Small intestine (tissue), 7 donors: ENCODE measurements at regions not wholly inside any gene's neighbourhood (a gene's known extent, or its start where the extent isn't known, plus 50 kb on each side); places are given as distances from the start of the nearest gene placed in this dataset.

Experiments used
- DNase-seq, 2 donors: peaks; one replicate each; pipeline versions ENCODE4 v3.0.0 to v3.0.0-alpha.2; 2013
- FAIRE-seq: peaks from 2 replicates; lab custom pipeline; 2012; peaks lifted over from hg19 to GRCh38; lab: Jason Lieb, UNC
- H3K27ac ChIP-seq, 3 donors: one replicate each; pipeline ENCODE4 v1.5.1; 2013; ENCODE audit warnings: low read length in 2 of 3, mild to moderate bottlenecking in 2 of 3, control low read depth in 1 of 3, inconsistent platforms in 1 of 3, low read depth in 1 of 3, moderate library complexity in 1 of 3
- H3K27me3 ChIP-seq, 3 donors: one replicate each; pipeline ENCODE4 v1.6.1; 2013; ENCODE audit warnings: low read length in 3 of 3, inconsistent platforms in 1 of 3; ENCODE audit not compliant: control insufficient read depth in 3 of 3, insufficient read depth in 3 of 3
- H3K36me3 ChIP-seq, 3 donors: one replicate each; pipeline ENCODE4 v1.6.1; 2013; ENCODE audit warnings: low read length in 3 of 3, inconsistent platforms in 1 of 3, low read depth in 1 of 3, mild to moderate bottlenecking in 1 of 3, moderate library complexity in 1 of 3; ENCODE audit not compliant: control insufficient read depth in 3 of 3, insufficient read depth in 2 of 3
- H3K4me1 ChIP-seq, 3 donors: one replicate each; pipeline ENCODE4 v1.6.1; 2013; ENCODE audit warnings: low read length in 2 of 3, inconsistent platforms in 1 of 3, low read depth in 1 of 3, mild to moderate bottlenecking in 1 of 3, moderate library complexity in 1 of 3; ENCODE audit not compliant: control insufficient read depth in 3 of 3, insufficient read depth in 2 of 3
- H3K4me3 ChIP-seq, 3 donors: one replicate each; pipeline ENCODE4 v1.5.1; 2013; ENCODE audit warnings: low read length in 3 of 3, control low read depth in 1 of 3, inconsistent platforms in 1 of 3, low read depth in 1 of 3, mild to moderate bottlenecking in 1 of 3, moderate library complexity in 1 of 3
- H3K9me3 ChIP-seq, 2 donors: one replicate each; pipeline ENCODE4 v1.6.1; 2013; ENCODE audit warnings: low read depth in 1 of 2, low read length in 1 of 2; ENCODE audit not compliant: control insufficient read depth in 2 of 2, insufficient read depth in 1 of 2
- WGBS, 3 donors: extraction: QIAGEN DNeasy Blood & Tissue Kit; methylation state at CpG; one replicate each; pipeline ENCODE4 v1.1.7; 2013; 5-methylcytosine and 5-hydroxymethylcytosine counted together
- donor health status: healthy with polysubstance abuse.
- donor health status: control.
- donor health status: control.
- donor health status: Bipolar disorder and iron deficiency.
- donor health status: healthy.

- DNase-seq = no peak
- Histone ChIP-seq H3K4me1 (no peaks in the 10 kb centered on the region), H3K27ac (no peak overlapping the region), H3K9me3 (peaks cover 0 to 14% of the 10 kb centered on the region in 2 donors), H3K27me3 (no peaks in the 10 kb centered on the region), H3K36me3 (no peaks in the 10 kb centered on the region), H3K4me3 (no peak overlapping the region)
- no peak for FAIRE-seq
These were observed 419.5 kb upstream of the SORCS1 start for GRCh38 chr10:107583974-107584373.

DNA sequence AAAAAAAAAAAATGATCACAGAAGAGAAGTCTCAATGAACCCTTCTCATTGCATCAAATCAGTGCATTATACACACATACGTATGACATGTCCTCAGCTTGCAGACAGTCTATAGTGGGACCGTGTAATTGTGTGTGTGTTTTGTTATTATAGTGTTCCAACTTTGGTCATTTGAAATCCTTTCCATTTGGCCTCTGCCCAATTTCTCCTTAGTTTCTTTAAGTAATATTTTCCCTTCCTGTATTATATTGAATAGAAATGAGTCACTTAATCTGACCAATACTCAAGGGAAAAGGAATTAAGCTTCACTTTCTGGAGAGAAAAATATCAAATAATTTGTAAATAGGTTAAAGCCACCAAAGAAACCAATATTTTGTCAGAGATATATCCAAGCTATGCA is 415.5 kb upstream of the SORCS1 start:
- no peak overlapping the region for H3K4me3 ChIP-seq
- FAIRE-seq = no peak
- no peak for DNase-seq
- H3K4me1 ChIP-seq = no peaks in the 10 kb centered on the region
- no peaks in the 10 kb centered on the region for H3K36me3 ChIP-seq
- no peaks in the 10 kb centered on the region for H3K9me3 ChIP-seq
- no peak overlapping the region for H3K27ac ChIP-seq
- 57 to 86% (median 85%) methylated on average over 2 of the region's 2 CpGs for WGBS, 3 donors
- H3K27me3 ChIP-seq = no peaks in the 10 kb centered on the region

DNA sequence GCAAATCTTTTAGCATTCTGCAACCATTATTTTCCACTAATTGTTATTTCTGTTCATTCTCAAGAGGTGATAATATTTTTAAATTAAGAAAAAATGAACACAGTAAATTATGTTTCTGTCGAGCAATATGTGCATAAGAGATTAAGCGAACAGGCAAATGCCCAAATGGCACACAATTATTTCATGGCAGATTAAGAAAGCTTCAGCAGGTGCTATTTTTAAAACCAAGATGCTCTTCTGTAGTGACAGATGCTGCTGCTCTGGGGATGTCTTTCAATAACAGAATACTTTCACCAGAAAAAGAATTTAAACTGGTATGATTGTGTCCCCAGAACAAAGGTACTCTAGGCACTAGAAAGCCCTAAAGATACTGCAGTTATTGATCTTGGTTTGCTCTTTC is 412.7 kb upstream of the SORCS1 start:
- no peak overlapping the region for H3K27ac ChIP-seq
- H3K27me3 ChIP-seq = no peaks in the 10 kb centered on the region
- FAIRE-seq (no peak), DNase-seq (no peak)
- no peaks in the 10 kb centered on the region for H3K4me1 ChIP-seq
- no peak overlapping the region for H3K4me3 ChIP-seq
- H3K36me3 ChIP-seq = no peaks in the 10 kb centered on the region
- 33 to 91% (median 79%) methylated on average over 2 of the region's 2 CpGs for WGBS, 3 donors
- H3K9me3 ChIP-seq = no peaks in the 10 kb centered on the region

GRCh38 chr10:107576746-107577145 is 412.2 kb upstream of the SORCS1 start:
- no peaks in the 10 kb centered on the region for H3K27me3 ChIP-seq
- no peaks in the 10 kb centered on the region for H3K4me1 ChIP-seq
- WGBS, 3 donors = 24 to 51% (median 28%) methylated on average over 2 of the region's 2 CpGs
- DNase-seq (no peak), FAIRE-seq (no peak)
- no peak overlapping the region for H3K27ac ChIP-seq
- no peaks in the 10 kb centered on the region for H3K36me3 ChIP-seq
- no peak overlapping the region for H3K4me3 ChIP-seq
- H3K9me3 ChIP-seq = no peaks in the 10 kb centered on the region

- H3K4me3 ChIP-seq = no peak overlapping the region
- H3K27ac ChIP-seq = no peak overlapping the region
- FAIRE-seq (no peak), DNase-seq (no peak)
- no peaks in the 10 kb centered on the region for H3K4me1 ChIP-seq
- no peaks in the 10 kb centered on the region for H3K27me3 ChIP-seq
- peaks cover 0 to 6% of the 10 kb centered on the region in 2 donors for H3K9me3 ChIP-seq
- no peaks in the 10 kb centered on the region for H3K36me3 ChIP-seq
These were observed 400.5 kb upstream of the SORCS1 start for GRCh38 chr10:107565014-107565413.

GRCh38 chr10:107561136-107561650 is 396.7 kb upstream of the SORCS1 start:
- DNase-seq (no peak), FAIRE-seq (no peak)
- H3K27ac ChIP-seq = no peak overlapping the region
- no peaks in the 10 kb centered on the region for H3K4me1 ChIP-seq
- H3K36me3 ChIP-seq = no peaks in the 10 kb centered on the region
- H3K9me3 ChIP-seq = no peaks in the 10 kb centered on the region
- no peak overlapping the region for H3K4me3 ChIP-seq
- H3K27me3 ChIP-seq = no peaks in the 10 kb centered on the region

DNA sequence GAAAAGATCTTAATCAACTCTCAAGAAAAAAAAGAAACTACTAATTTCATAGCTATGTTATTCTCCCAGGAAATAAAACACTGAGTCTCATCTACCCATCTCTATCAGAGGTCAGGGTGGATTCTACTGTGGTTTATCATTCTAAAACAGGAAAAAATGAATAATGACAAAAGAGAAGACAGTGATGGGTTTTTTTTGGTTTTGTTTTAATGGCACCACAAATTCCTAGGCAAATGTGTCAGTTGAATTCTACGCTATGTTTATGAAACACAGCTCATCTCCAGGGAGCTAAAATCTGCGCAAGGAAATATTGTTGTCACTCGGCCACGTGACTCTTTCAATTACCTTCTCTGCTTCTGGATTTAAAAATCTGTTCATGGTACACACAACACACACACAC is 393.4 kb upstream of the SORCS1 start:
- FAIRE-seq = no peak

GRCh38 chr10:107554333-107554732 is 389.8 kb upstream of the SORCS1 start:
- WGBS, 3 donors = 17 to 40% (median 26%) methylated on average over 1 of the region's 1 CpG
- DNase-seq (no peak), FAIRE-seq (no peak)

More for the DNA sequence above, 393.4 kb upstream of the SORCS1 start:
- no peaks in the 10 kb centered on the region for H3K4me1 ChIP-seq
- WGBS, 3 donors = 65 to 86% (median 80%) methylated on average over 4 of the region's 4 CpGs
- no peaks in the 10 kb centered on the region for H3K9me3 ChIP-seq
- no peak for DNase-seq
- H3K36me3 ChIP-seq = no peaks in the 10 kb centered on the region
- no peak overlapping the region for H3K4me3 ChIP-seq
- H3K27me3 ChIP-seq = no peaks in the 10 kb centered on the region
- no peak overlapping the region for H3K27ac ChIP-seq

DNA sequence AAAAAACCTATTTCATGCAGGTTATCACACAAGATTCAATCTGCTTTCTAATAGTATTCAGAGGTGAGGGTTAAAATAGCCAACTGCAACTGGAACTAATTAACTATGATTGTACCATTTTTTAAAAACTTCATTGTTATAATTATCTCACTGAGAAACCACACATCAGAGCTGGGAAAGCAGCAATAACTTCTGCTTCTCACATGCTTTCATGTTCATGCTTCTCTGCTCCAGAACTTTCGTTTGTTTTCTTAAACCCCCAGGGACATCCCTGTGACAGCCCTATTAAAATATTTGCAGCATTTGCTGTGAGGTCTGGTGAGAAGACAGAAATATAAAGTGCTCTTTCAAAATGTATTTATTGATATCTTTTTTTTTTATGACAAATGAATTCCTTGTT is 389.0 kb upstream of the SORCS1 start:
- no peaks in the 10 kb centered on the region for H3K4me1 ChIP-seq
- H3K27ac ChIP-seq = no peak overlapping the region
- no peak for DNase-seq
- no peak overlapping the region for H3K4me3 ChIP-seq
- H3K36me3 ChIP-seq = no peaks in the 10 kb centered on the region
- H3K27me3 ChIP-seq = no peaks in the 10 kb centered on the region
- no peak for FAIRE-seq
- H3K9me3 ChIP-seq = no peaks in the 10 kb centered on the region
- 19 to 32% (median 21%) methylated on average over 1 of the region's 1 CpG for WGBS, 3 donors

More at GRCh38 chr10:107554333-107554732, 389.8 kb upstream of the SORCS1 start:
- no peaks in the 10 kb centered on the region for H3K36me3 ChIP-seq
- no peaks in the 10 kb centered on the region for H3K27me3 ChIP-seq
- no peak overlapping the region for H3K27ac ChIP-seq
- H3K4me1 ChIP-seq = no peaks in the 10 kb centered on the region
- no peak overlapping the region for H3K4me3 ChIP-seq
- H3K9me3 ChIP-seq = no peaks in the 10 kb centered on the region
